Ovary (tissue), 7 donors: ENCODE measurements at regions not wholly inside any gene's neighbourhood (a gene's known extent, or its start where the extent isn't known, plus 50 kb on each side); places are given as distances from the start of the nearest gene placed in this dataset.

Experiments
- DNase-seq, 5 donors: peaks; one replicate each; pipeline ENCODE4 v3.0.0-alpha.2; 2019 to 2020
- H3K27ac ChIP-seq, 2 donors: fragments of 200-600 bp; one replicate each; pipeline versions ENCODE4 v1.5.1 to v1.8.0; 2019 to 2022
- H3K27me3 ChIP-seq: fragments of 200-600 bp; one replicate; pipeline ENCODE4 v1.8.0; 2022
- H3K36me3 ChIP-seq: fragments of 200-600 bp; sonication (generic); one replicate; pipeline ENCODE4 v1.5.1; 2019
- H3K4me1 ChIP-seq: one replicate; pipeline ENCODE4 v1.8.1; 2013; ENCODE audit warnings: mild to moderate bottlenecking, moderate library complexity; ENCODE audit not compliant: insufficient read depth
- H3K4me3 ChIP-seq: fragments of 200-600 bp; sonication (generic); one replicate; pipeline ENCODE4 v1.5.1; 2017
- H3K9me3 ChIP-seq, 2 donors: fragments of 200-600 bp in 1 of 2; sonication (generic) in 1 of 2; one replicate each; pipeline versions ENCODE4 v1.5.1 to v1.8.1; 2013 to 2019; ENCODE audit warnings: mild to moderate bottlenecking in 1 of 2, moderate library complexity in 1 of 2
- CTCF ChIP-seq, 3 donors: fragments of 450-650 bp in 2 of 3; fragments of 200-600 bp in 1 of 3; IDR thresholded peaks; one replicate each; pipeline versions ENCODE4 v1.5.1 to v1.8.0; 2016 to 2022; ENCODE audit warnings: antibody characterized with exemption in 3 of 3, mild to moderate bottlenecking in 1 of 3
- EP300 ChIP-seq: sonication (generic); formaldehyde crosslinking; IDR thresholded peaks from one replicate; pipeline ENCODE4 v1.6.1; 2017; ENCODE audit warnings: antibody characterized with exemption
- POLR2A ChIP-seq: fragments of 450-650 bp; IDR thresholded peaks from one replicate; pipeline ENCODE4 v1.6.1; 2017; ENCODE audit warnings: antibody characterized with exemption, mild to moderate bottlenecking, moderate library complexity
- WGBS, 3 donors: extraction: QIAGEN DNeasy Blood & Tissue Kit in 1 of 3; methylation state at CpG; one replicate each; pipeline versions ENCODE4 v1.1.5 to v1.1.7; 2013 to 2017; 5-methylcytosine and 5-hydroxymethylcytosine counted together
- intact Hi-C, 4 donors: fragments of 100-400 bp; cut with DNase I; formaldehyde crosslinking; loops; one replicate each; pipeline versions ENCODE4 v1.11.0 to v1.15.1; 2022 to 2023
- donor health status: DM: no; HTN: no; CAD: no; lungs with moderate emphysema.
- donor health status: DM: no; HTN: no; CAD: no.
- donor health status: Bipolar disorder and iron deficiency.
- donor health status: DM: no; HTN: no; CAD: no.
- donor health status: DM: yes; HTN: yes; CAD: no.

- TF ChIP-seq POLR2A (no peak), EP300 (no peak), CTCF (IDR thresholded peaks at IDR 0.05) (no peak)
- no peaks in the 10 kb centered on the region for H3K27me3 ChIP-seq
- H3K36me3 ChIP-seq, result no peaks in the 10 kb centered on the region
- H3K4me1 ChIP-seq, result no peaks in the 10 kb centered on the region
- no peak overlapping the region for H3K4me3 ChIP-seq
- no peaks in the 10 kb centered on the region for H3K9me3 ChIP-seq
- intact Hi-C loops, result no loop called here
- WGBS, 3 donors, result 82 to 89% (median 86%) methylated on average over 5 of the region's 5 CpGs
- H3K27ac ChIP-seq, result no peak overlapping the region
- DNase-seq, result no peak
These were observed 108.6 kb downstream of the CCT6B start for GRCh38 chr17:34852614-34853013.

GRCh38 chr17:34851961-34852540, 109.2 kb downstream of the CCT6B start:
- intact Hi-C loops, result no loop called here
- TF ChIP-seq EP300, result no peak
- TF ChIP-seq CTCF (IDR thresholded peaks at IDR 0.05), result no peak
- no peak for TF ChIP-seq POLR2A
- Histone ChIP-seq H3K4me3 (no peak overlapping the region), H3K36me3 (no peaks in the 10 kb centered on the region), H3K27me3 (no peaks in the 10 kb centered on the region), H3K9me3 (no peaks in the 10 kb centered on the region), H3K4me1 (no peaks in the 10 kb centered on the region), H3K27ac (no peak overlapping the region)
- 66 to 74% (median 70%) methylated on average over 9 of the region's 9 CpGs for WGBS, 3 donors
- DNase-seq, result no peak

GRCh38 chr17:34850964-34851363, 110.3 kb downstream of the CCT6B start:
- no peaks in the 10 kb centered on the region for H3K36me3 ChIP-seq
- no peak overlapping the region for H3K27ac ChIP-seq
- H3K9me3 ChIP-seq, result no peaks in the 10 kb centered on the region
- H3K4me1 ChIP-seq, result no peaks in the 10 kb centered on the region
- TF ChIP-seq CTCF (IDR thresholded peaks at IDR 0.05), result no peak
- TF ChIP-seq EP300, result no peak
- TF ChIP-seq POLR2A, result no peak
- 58 to 69% (median 69%) methylated on average over 3 of the region's 3 CpGs for WGBS, 3 donors
- intact Hi-C loops, result no loop called here
- no peak overlapping the region for H3K4me3 ChIP-seq
- no peak for DNase-seq
- no peaks in the 10 kb centered on the region for H3K27me3 ChIP-seq

- no peaks in the 10 kb centered on the region for H3K36me3 ChIP-seq
- TF ChIP-seq POLR2A, result no peak
- no peak for TF ChIP-seq EP300
- TF ChIP-seq CTCF (IDR thresholded peaks at IDR 0.05), result no peak
- WGBS, 3 donors, result 75 to 80% (median 78%) methylated on average over 4 of the region's 4 CpGs
- no peaks in the 10 kb centered on the region for H3K9me3 ChIP-seq
- no peak overlapping the region for H3K27ac ChIP-seq
- H3K27me3 ChIP-seq, result no peaks in the 10 kb centered on the region
- no peaks in the 10 kb centered on the region for H3K4me1 ChIP-seq
- no peak overlapping the region for H3K4me3 ChIP-seq
- intact Hi-C loops, result no loop called here
- DNase-seq, result no peak
These were observed 111.2 kb downstream of the CCT6B start for GRCh38 chr17:34850023-34850422.
